GM10266 (cell line): ENCODE measurements at regions not wholly inside any gene's neighbourhood (a gene's known extent, or its start where the extent isn't known, plus 50 kb on each side); places are given as distances from the start of the nearest gene placed in this dataset.

Experiments
- DNase-seq: peaks from one replicate; pipeline ENCODE4 v3.0.0; 2012; ENCODE audit errors: extremely low spot score
- TF ChIP-seq, protein P1 (sequence below): IDR thresholded peaks from 2 replicates; pipeline ENCODE4 v1.5.1; 2012; ENCODE audit warnings: mild to moderate bottlenecking, low read depth; ENCODE audit not compliant: control insufficient read depth, insufficient read depth; ENCODE audit errors: missing control alignments

DNA sequence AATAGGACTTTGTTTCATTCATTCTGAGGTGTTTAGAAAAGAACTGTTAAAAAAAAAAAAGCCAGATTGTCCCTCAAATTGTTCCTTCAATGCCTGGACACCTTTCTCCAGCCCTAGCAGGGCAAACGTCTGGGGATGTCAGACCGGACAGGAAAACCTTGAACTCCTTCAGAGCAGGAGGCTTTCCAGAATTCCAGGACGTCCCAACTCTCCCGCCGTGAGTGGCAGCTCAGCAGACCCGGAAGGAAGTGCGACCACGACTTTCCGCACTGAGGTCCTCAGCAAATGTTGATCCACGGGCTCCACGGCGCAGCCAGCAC lies 139.1 kb downstream of the DLL1 start:
- no peak for DNase-seq
- TF ChIP-seq, protein P1, sequence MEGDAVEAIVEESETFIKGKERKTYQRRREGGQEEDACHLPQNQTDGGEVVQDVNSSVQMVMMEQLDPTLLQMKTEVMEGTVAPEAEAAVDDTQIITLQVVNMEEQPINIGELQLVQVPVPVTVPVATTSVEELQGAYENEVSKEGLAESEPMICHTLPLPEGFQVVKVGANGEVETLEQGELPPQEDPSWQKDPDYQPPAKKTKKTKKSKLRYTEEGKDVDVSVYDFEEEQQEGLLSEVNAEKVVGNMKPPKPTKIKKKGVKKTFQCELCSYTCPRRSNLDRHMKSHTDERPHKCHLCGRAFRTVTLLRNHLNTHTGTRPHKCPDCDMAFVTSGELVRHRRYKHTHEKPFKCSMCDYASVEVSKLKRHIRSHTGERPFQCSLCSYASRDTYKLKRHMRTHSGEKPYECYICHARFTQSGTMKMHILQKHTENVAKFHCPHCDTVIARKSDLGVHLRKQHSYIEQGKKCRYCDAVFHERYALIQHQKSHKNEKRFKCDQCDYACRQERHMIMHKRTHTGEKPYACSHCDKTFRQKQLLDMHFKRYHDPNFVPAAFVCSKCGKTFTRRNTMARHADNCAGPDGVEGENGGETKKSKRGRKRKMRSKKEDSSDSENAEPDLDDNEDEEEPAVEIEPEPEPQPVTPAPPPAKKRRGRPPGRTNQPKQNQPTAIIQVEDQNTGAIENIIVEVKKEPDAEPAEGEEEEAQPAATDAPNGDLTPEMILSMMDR: no peak

DNA sequence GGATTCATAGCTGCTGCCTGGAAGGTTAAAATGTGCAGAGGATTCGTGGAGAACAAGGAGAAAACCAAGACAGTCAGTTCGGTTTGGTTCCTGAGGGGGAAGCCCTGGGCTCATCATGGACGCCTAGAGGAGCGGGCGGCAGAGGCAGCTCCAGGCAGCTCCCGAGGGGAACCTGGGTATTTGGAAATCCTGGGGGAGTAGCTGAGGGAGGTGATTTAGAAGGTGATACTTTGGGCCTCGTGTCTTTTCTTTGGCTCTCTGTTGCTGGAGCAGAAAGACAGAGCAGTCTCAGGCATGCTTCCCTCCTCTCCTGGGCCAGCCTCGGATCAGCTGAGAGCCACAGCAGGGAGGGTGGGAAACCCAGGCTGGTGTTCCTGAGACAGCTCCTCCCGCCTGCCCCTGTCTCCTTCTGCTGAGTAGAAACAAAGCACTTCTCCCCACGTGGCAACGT lies 139.5 kb downstream of the DLL1 start:
- TF ChIP-seq, protein P1: no peak
- DNase-seq: no peak

DNA sequence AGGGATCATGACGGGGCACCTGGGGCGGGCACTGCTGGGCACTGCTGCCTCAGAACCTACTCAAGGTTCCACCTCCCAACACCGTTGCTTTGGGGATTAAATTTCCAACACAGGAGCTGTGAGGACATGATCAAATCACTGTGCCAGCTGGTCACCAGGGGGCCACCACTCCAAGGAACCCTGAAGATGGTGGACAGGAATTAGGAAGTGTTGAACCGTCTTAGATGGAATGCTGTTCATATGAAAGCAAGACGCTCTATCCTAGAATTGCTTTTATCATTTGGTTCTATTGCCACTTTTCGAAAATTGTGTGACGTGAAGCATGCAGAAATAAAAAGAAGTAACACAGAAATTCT lies 140.3 kb downstream of the DLL1 start:
- no peak for DNase-seq
- TF ChIP-seq, protein P1: no peak

DNA sequence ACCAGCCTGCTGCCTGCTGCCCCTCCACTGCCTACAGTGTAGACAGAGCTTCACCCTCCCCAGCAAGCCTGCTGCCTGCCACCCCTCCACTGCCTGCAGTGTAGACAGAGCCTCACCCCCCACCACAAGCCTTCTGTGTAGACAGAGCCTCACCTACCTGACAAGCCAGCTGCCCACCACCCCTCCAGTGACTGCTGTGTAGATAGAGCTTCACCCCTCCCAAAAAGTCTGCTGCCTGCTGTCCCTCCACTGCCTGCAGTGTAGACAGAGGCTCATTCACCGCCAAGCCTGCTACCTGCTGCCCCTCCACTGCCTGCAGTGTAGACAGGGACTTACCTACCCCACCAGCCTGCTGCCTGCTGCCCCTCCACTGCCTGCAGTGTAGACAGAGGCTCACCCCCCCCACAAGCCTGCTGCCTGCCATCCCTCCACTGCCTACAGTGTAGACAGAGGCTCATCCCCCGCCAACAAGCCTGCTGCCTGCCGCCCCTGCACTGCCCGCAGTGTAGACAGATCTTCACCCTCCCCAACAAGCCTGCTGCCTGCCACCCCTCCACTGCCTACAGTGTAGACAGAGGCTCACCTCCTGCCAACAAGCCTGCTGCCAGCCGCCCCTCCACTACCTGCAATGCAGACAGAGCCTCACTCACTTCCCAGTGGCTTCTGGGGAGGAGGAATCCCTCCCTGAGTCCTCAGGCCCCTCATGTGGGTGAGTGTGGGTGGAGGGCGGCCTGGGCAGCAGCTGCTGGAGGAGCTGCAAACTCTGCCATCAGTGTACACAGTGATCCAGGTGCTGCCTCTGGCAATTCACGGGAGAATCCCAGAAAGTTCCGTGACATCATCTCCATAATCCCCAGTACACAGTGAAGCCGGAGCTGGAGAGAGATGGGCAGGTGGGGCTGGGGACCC lies 140.9 kb downstream of the DLL1 start:
- no peak for DNase-seq
- TF ChIP-seq, protein P1: no peak

DNA sequence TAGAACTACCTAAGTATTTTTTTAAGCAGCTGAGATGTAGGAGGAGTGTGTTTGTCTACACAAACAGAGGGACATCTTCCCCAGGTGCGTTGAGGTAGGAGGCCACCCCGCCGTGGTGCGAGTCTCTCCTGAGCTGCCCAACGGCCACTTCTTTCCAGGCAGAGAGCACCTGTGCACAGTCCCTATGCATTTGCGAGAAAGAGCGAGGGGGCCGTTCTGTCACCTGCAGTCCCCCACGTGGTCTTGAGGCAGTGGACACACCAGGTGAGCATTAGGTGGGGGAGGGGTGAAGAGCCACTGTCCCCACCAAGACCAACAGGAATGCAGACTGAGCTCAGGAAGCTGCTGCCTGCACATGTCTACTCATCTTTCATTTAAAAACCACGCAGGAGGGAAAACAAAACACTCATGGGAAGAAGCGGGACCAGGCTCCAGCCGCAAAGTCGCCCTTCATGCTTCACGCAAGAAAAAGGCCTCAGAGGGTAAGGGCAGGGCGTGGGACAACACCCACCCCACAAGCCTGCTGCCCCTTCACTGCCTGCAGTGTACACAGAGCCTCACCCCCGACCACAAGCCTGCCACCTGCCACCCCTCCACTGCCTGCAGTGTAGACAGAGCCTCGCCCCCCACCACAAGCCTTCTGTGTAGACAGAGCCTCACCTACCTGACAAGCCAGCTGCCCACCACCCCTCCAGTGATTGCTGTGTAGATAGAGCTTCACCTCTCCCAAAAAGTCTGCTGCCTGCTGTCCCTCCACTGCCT lies 142.0 kb downstream of the DLL1 start:
- no peak for DNase-seq
- TF ChIP-seq, protein P1: no peak

DNA sequence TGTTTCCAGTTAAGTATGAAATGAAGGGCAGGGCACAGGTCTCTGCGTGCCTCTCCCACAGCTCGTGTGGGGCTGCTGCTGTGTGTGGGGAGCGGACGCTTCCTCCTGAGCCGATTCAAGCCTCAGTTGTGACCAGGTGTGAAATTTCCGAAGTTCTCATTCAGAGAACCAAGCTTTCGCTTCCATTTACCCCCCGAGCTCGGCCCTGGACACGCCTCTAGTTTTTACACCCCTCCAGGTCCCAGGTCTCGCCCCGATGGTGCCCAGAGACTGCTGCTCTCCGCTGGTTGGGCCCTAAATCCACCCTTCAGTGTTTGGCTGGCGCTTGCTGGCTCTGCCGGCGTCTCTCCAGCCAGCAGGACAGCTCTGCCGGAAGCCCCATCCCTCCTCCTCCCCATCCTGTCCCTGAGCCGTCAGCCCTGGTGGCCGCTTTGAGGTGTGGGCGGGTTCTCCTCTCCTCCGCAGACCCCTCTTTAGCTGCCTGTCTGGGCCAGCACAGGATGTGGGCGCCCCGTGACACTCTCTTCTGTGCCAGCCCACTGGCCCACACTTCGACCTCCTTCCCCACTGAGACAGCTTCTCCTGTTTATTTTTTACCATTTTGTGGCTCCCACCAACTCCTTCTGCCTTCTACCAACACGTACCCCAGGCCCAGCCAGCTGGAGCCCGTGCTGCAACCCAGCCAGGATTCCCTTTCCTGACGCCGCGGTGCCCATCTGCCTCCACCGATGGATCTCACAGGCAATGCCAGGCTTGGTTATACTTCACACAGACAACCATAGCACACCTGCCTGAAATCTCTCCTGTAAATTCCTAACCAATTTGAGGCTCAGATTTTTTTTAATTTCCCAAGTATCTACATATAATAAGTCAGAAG lies 142.8 kb downstream of the DLL1 start:
- no peak for DNase-seq
- TF ChIP-seq, protein P1: no peak
